Mucosa of descending colon (tissue), 3 donors: ENCODE measurements at regions not wholly inside any gene's neighbourhood (a gene's known extent, or its start where the extent isn't known, plus 50 kb on each side); places are given as distances from the start of the nearest gene placed in this dataset.
A peak's percentile ranks its signal among the peaks of the same experiment; 100 is the strongest.

Experiments
- ATAC-seq: fragments of 200-7000 bp; cut with Tn5 transposase; one replicate; pipeline ENCODE4 v1.9.1; 2020; ENCODE audit warnings: mild to moderate bottlenecking, moderate library complexity
- DNase-seq, 3 donors: peaks; one replicate each; pipeline ENCODE4 v3.0.0-alpha.2; 2020
- H3K36me3 ChIP-seq: fragments of 200-600 bp; one replicate; pipeline ENCODE4 v1.8.0; 2021; ENCODE audit warnings: low read depth, mild to moderate bottlenecking
- H3K4me1 ChIP-seq: fragments of 200-600 bp; one replicate; pipeline ENCODE4 v1.8.0; 2021; ENCODE audit warnings: low read depth, mild to moderate bottlenecking
- H3K4me3 ChIP-seq: fragments of 200-600 bp; one replicate; pipeline ENCODE4 v1.8.0; 2021; ENCODE audit warnings: mild to moderate bottlenecking
- H3K9me3 ChIP-seq: fragments of 200-600 bp; one replicate; pipeline ENCODE4 v1.8.0; 2021; ENCODE audit warnings: mild to moderate bottlenecking
- intact Hi-C, 2 donors: fragments of 100-400 bp; cut with DNase I in 1 of 2; cut with micrococcal nuclease in 1 of 2; formaldehyde crosslinking; loops; one replicate each; pipeline versions ENCODE4 v1.11.0 to v1.11.1; 2022; cut with DNase I, micrococcal nuclease
- TF ChIP-seq, protein P1 (sequence below): fragments of 200-600 bp; IDR thresholded peaks from one replicate; pipeline ENCODE4 v1.8.0; 2022; ENCODE audit warnings: antibody characterized with exemption, mild to moderate bottlenecking
- donor health status: DM: no; HTN: no; CAD: no; lungs with moderate emphysema.
- donor health status: DM: no; HTN: no; CAD: no.
- donor health status: DM: no; HTN: yes; CAD: no.

DNA sequence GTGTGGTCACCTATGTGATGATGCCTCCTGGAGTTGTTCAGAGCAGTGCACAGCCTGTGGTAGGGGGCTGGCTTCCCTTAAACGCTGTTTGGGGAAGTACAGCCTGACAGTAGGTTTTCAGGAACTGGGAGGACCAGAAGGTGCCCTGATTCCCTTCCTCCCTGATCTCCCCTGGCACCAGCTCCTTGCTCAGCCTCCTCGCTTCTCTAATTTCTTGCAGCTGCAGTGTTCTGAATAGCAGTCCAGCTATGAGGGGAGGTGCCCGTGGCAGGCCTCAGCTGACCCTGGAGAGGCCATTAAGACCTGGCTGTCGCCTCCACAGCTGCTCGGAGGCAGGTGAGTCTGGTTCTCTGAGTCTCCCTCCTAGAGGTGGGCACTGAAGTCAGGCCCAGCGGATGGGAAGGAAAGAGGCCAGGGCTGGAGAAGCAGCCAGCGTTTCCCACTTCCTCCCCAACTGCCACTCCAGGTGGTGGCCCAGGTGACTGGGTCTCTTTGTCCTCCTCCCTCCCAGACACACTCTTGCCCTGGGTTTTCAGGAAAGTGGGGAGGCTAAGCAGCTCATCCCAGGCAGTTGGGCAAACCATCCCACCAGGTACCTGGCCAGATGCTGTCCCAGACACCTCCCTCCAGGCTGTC, 52.0 kb upstream of the RPL11 start:
- H3K4me3 ChIP-seq = no peak overlapping the region
- ATAC-seq (no peak), DNase-seq (no peak)
- no peaks in the 10 kb centered on the region for H3K36me3 ChIP-seq
- TF ChIP-seq, protein P1, sequence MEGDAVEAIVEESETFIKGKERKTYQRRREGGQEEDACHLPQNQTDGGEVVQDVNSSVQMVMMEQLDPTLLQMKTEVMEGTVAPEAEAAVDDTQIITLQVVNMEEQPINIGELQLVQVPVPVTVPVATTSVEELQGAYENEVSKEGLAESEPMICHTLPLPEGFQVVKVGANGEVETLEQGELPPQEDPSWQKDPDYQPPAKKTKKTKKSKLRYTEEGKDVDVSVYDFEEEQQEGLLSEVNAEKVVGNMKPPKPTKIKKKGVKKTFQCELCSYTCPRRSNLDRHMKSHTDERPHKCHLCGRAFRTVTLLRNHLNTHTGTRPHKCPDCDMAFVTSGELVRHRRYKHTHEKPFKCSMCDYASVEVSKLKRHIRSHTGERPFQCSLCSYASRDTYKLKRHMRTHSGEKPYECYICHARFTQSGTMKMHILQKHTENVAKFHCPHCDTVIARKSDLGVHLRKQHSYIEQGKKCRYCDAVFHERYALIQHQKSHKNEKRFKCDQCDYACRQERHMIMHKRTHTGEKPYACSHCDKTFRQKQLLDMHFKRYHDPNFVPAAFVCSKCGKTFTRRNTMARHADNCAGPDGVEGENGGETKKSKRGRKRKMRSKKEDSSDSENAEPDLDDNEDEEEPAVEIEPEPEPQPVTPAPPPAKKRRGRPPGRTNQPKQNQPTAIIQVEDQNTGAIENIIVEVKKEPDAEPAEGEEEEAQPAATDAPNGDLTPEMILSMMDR = no peak
- H3K9me3 ChIP-seq = no peaks in the 10 kb centered on the region
- H3K4me1 ChIP-seq = peaks cover 6% of the 10 kb centered on the region
- intact Hi-C loops = no loop called here

DNA sequence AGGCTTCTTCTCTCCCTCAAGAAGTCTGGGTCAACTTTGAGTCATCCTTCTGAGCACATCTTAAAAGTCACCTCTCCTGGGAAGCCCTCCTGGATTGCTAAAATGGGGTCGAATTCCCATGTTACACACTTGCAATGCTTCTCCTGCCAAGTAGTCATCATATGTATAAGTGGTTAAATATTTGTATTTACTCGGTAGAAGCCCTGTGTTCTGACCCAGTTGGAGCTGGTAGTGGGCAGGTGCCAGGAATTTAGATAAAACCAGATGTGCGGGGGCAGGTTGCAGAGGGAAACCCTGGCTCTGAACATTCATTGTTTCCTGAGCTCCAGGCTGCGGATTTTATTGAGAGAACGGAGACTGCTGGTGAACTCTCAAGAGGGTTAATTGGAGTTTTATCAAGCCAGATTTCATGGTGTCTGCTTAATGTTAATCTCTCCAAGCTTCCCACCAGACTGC, 52.8 kb upstream of the RPL11 start:
- ATAC-seq = no peak
- no peak for DNase-seq
- H3K4me1 ChIP-seq = peaks cover 6% of the 10 kb centered on the region
- H3K36me3 ChIP-seq = no peaks in the 10 kb centered on the region
- H3K9me3 ChIP-seq = no peaks in the 10 kb centered on the region
- H3K4me3 ChIP-seq = no peak overlapping the region
- intact Hi-C loops = no loop called here
- TF ChIP-seq, protein P1 = no peak

DNA sequence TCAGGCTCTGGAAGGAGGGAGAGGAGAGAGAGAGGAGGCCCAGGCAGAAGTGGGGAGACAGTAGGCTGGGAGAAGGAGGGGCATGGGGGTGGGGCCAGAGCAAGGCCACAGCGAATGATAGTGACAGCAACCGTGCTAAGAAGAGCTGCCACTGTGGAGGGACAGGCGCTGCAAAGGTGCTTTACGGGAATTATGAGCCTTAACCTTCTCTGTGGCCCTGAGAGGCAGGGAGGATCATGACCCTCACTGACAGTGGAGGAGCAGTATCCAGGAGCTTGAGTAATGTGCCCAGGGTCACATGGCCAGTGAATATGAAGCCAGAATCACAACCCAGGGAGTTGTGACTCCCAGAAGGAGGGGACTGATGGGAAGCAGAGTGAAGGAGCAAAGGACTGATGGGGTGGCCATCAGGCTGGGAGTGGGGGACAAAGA, 53.4 kb upstream of the RPL11 start:
- TF ChIP-seq, protein P1 = no peak
- ATAC-seq (no peak), DNase-seq (no peak)
- intact Hi-C loops = no loop called here
- Histone ChIP-seq H3K4me1 (peaks cover 6% of the 10 kb centered on the region), H3K9me3 (no peaks in the 10 kb centered on the region), H3K4me3 (no peak overlapping the region), H3K36me3 (no peaks in the 10 kb centered on the region)

DNA sequence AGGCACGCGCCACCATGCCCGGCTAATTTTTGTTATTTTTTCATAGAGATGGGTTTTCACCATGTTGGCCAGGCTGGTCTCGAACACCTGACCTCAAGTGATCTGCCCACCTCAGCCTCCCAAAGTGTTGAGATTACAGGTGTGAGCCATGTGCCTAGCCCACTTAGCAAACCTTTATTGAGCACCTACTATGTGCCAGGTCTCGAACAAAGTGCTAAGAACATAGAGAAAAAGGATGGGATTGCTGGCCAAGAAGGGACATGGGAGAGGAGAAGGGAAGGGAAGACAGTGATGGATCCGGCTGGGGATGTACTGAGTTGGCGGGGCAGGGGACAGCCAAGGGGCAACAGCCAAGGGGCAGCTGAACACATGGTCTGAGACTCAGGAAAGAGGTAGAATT, 55.6 kb upstream of the RPL11 start:
- Histone ChIP-seq H3K4me3 (no peak overlapping the region), H3K36me3 (no peaks in the 10 kb centered on the region), H3K9me3 (no peaks in the 10 kb centered on the region), H3K4me1 (peaks cover 6% of the 10 kb centered on the region)
- intact Hi-C loops = loop anchor here in 1 of 2 donors (2.0 kb wide), 1 partner anchor 91 kb away; no protein-coding TSS in a partner anchor
- DNase-seq (no peak), ATAC-seq (no peak)
- TF ChIP-seq, protein P1 = no peak

DNA sequence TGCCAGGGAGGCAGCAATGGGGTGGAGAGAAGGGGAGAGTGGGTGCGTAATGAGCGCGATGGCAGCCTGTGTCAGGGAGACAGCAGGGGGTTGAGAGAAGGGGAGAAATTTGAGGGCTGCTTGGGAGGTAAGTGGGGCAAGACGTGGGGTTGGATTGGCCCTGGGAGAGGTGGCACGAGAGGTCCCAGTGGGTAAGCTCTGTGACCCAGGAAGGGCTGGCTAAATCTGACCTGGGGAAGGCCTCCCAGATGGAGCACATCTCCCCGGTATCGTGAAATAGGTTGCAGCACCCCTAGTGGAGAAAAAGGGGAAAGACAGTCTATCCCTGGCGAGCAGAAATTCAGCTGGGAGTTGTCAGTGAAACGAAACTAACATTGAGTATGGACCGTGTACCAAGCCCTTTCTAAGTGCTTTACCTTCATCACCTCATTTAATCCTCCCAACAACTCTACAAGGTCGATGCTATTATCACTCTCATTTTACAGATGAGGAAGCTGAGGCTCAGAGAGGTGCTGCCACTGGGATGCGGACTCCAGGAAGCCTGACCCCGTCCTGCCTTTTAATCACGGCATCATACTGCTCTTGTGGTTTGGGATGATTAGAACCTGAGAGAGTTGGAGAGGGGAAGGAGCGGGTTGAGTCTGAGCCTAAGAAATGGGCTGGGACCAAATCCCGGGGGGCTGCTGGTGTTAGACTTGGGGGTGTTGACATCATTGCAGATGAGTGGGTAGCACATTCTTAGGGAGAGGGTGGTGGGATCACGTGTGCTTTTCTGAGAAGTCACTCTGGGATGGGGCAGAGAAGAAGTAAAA, 56.6 kb upstream of the RPL11 start:
- Histone ChIP-seq H3K4me3 (no peak overlapping the region), H3K9me3 (no peaks in the 10 kb centered on the region), H3K36me3 (no peaks in the 10 kb centered on the region), H3K4me1 (peaks cover 6% of the 10 kb centered on the region)
- intact Hi-C loops = no loop called here
- peak in 2 of 3 donors; percentile 43 to 72 for DNase-seq
- ATAC-seq = peak; percentile 93
- TF ChIP-seq, protein P1 = peak; percentile 77
